Right ventricle myocardium inferior (tissue), 1 donor: ENCODE measurements at regions not wholly inside any gene's neighbourhood (a gene's known extent, or its start where the extent isn't known, plus 50 kb on each side); places are given as distances from the start of the nearest gene placed in this dataset.
"Not testable (repeated sequence)": the region's sequence is repeated elsewhere in the genome, so short reads cannot be mapped to it uniquely, and the experiment has no call there.

Source experiments
- ATAC-seq: fragments of 200-7000 bp; cut with Tn5 transposase; one replicate; pipeline ENCODE4 v1.9.1; 2020; ENCODE audit warnings: mild to moderate bottlenecking, moderate library complexity
- DNase-seq: peaks from one replicate; pipeline ENCODE4 v3.0.0; 2021; ENCODE audit errors: missing footprints
- intact Hi-C: fragments of 100-400 bp; cut with DNase I; formaldehyde crosslinking; loops from one replicate; pipeline ENCODE4 v1.11.0; 2022
- donor health status: DM: no; HTN: yes; CAD: no; lungs with severe emphysema.

GRCh38 chrX:45479196-45479834 lies 278.6 kb upstream of the DIPK2B start:
- DNase-seq: no peak
- intact Hi-C loops: no loop called here
- no peak for ATAC-seq

- ATAC-seq: no peak
- DNase-seq: no peak
- intact Hi-C loops: no loop called here
Measured at GRCh38 chrX:45472968-45473367, 272.3 kb upstream of the DIPK2B start.

- intact Hi-C loops, ATAC-seq, DNase-seq: not testable (repeated sequence)
Measured at GRCh38 chrX:45467537-45467936, 266.9 kb upstream of the DIPK2B start.

GRCh38 chrX:45455732-45456131 lies 255.1 kb upstream of the DIPK2B start:
- not testable (repeated sequence) for ATAC-seq, DNase-seq

GRCh38 chrX:45454290-45454689 lies 253.6 kb upstream of the DIPK2B start:
- ATAC-seq: no peak
- no peak for DNase-seq
- intact Hi-C loops: no loop called here

More at GRCh38 chrX:45455732-45456131, 255.1 kb upstream of the DIPK2B start:
- intact Hi-C loops: not testable (repeated sequence)

GRCh38 chrX:45449982-45450381 lies 249.3 kb upstream of the DIPK2B start:
- ATAC-seq (no peak), DNase-seq (no peak)
- intact Hi-C loops: no loop called here

- ATAC-seq: no peak
- intact Hi-C loops: no loop called here
Measured at GRCh38 chrX:45447995-45448394, 247.3 kb upstream of the DIPK2B start.

GRCh38 chrX:45447331-45447730 lies 246.7 kb upstream of the DIPK2B start:
- intact Hi-C loops: no loop called here
- no peak for ATAC-seq
- no peak for DNase-seq

More at GRCh38 chrX:45447995-45448394, 247.3 kb upstream of the DIPK2B start:
- DNase-seq: no peak

GRCh38 chrX:45445745-45446412 lies 245.2 kb upstream of the DIPK2B start:
- DNase-seq: no peak
- no peak for ATAC-seq
- intact Hi-C loops: no loop called here

- intact Hi-C loops: no loop called here
- no peak for DNase-seq
- no peak for ATAC-seq
Measured at GRCh38 chrX:45437186-45437585, 236.5 kb upstream of the DIPK2B start.

- no peak for DNase-seq
- intact Hi-C loops: no loop called here
- no peak for ATAC-seq
Measured at GRCh38 chrX:45435481-45435880, 234.8 kb upstream of the DIPK2B start.

- DNase-seq: no peak
- ATAC-seq: no peak
- intact Hi-C loops: no loop called here
Measured at GRCh38 chrX:45434231-45434630, 233.6 kb upstream of the DIPK2B start.

- no peak for ATAC-seq
- no peak for DNase-seq
- intact Hi-C loops: no loop called here
Measured at GRCh38 chrX:45428831-45429230, 228.2 kb upstream of the DIPK2B start.

GRCh38 chrX:45424326-45424725 lies 223.7 kb upstream of the DIPK2B start:
- intact Hi-C loops: no loop called here

GRCh38 chrX:45422216-45422925 lies 221.7 kb upstream of the DIPK2B start:
- intact Hi-C loops: no loop called here
- no peak for DNase-seq
- ATAC-seq: no peak

More at GRCh38 chrX:45424326-45424725, 223.7 kb upstream of the DIPK2B start:
- ATAC-seq (no peak), DNase-seq (no peak)

- intact Hi-C loops: no loop called here
- no peak for ATAC-seq
- DNase-seq: no peak
Measured at GRCh38 chrX:45421806-45422205, 221.1 kb upstream of the DIPK2B start.

- ATAC-seq (no peak), DNase-seq (no peak)
- intact Hi-C loops: no loop called here
Measured at GRCh38 chrX:45404206-45404605, 203.5 kb upstream of the DIPK2B start.

- no peak for ATAC-seq
- intact Hi-C loops: no loop called here
- no peak for DNase-seq
Measured at GRCh38 chrX:45401923-45402322, 201.2 kb upstream of the DIPK2B start.

GRCh38 chrX:45400951-45401725 lies 200.5 kb upstream of the DIPK2B start:
- intact Hi-C loops, ATAC-seq, DNase-seq: not testable (repeated sequence)
